HL-60 (cell line): ENCODE measurements at regions not wholly inside any gene's neighbourhood (a gene's known extent, or its start where the extent isn't known, plus 50 kb on each side); places are given as distances from the start of the nearest gene placed in this dataset.

Source experiments
- GABPA ChIP-seq: IDR thresholded peaks from 2 replicates; pipeline ENCODE4 v1.6.1; 2012; ENCODE audit warnings: low read depth
- POLR2AphosphoS5 ChIP-seq: IDR thresholded peaks from 2 replicates; pipeline ENCODE4 v1.6.1; 2012; ENCODE audit warnings: low read depth
- SPI1 ChIP-seq: IDR thresholded peaks from 2 replicates; pipeline ENCODE4 v1.6.1; 2012; ENCODE audit warnings: low read depth, mild to moderate bottlenecking, borderline replicate concordance
- TF ChIP-seq, protein P1 (sequence below): IDR thresholded peaks from one replicate; pipeline ENCODE4 v1.5.1; 2011; ENCODE audit warnings: low read length, control low read depth, inconsistent platforms; ENCODE audit not compliant: insufficient read depth
- TF ChIP-seq, protein P2 (sequence below): IDR thresholded peaks from 2 replicates; pipeline ENCODE4 v1.6.1; 2012; ENCODE audit warnings: low read depth; ENCODE audit not compliant: insufficient replicate concordance

DNA sequence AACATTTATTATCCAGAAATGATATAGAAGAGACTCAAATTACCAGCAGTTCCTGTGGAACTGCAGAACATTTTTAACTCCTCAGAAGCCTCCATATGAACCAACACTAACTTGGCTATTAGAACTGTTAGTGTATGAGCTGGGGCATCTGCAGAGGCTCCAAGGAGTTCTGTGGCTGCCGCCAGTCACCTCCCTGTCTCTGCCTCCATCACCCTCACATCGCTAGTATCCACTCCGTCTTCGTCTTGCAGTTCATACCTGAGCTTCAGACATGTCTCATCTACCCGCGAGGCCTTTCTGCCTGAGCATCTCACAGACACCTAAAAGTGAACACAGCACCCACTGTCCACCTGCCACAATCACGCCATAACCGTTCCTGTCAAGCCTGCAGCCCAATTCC lies 89.5 kb upstream of the CST7 start:
- TF ChIP-seq, protein P1, sequence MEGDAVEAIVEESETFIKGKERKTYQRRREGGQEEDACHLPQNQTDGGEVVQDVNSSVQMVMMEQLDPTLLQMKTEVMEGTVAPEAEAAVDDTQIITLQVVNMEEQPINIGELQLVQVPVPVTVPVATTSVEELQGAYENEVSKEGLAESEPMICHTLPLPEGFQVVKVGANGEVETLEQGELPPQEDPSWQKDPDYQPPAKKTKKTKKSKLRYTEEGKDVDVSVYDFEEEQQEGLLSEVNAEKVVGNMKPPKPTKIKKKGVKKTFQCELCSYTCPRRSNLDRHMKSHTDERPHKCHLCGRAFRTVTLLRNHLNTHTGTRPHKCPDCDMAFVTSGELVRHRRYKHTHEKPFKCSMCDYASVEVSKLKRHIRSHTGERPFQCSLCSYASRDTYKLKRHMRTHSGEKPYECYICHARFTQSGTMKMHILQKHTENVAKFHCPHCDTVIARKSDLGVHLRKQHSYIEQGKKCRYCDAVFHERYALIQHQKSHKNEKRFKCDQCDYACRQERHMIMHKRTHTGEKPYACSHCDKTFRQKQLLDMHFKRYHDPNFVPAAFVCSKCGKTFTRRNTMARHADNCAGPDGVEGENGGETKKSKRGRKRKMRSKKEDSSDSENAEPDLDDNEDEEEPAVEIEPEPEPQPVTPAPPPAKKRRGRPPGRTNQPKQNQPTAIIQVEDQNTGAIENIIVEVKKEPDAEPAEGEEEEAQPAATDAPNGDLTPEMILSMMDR, result no peak
- TF ChIP-seq, protein P2, sequence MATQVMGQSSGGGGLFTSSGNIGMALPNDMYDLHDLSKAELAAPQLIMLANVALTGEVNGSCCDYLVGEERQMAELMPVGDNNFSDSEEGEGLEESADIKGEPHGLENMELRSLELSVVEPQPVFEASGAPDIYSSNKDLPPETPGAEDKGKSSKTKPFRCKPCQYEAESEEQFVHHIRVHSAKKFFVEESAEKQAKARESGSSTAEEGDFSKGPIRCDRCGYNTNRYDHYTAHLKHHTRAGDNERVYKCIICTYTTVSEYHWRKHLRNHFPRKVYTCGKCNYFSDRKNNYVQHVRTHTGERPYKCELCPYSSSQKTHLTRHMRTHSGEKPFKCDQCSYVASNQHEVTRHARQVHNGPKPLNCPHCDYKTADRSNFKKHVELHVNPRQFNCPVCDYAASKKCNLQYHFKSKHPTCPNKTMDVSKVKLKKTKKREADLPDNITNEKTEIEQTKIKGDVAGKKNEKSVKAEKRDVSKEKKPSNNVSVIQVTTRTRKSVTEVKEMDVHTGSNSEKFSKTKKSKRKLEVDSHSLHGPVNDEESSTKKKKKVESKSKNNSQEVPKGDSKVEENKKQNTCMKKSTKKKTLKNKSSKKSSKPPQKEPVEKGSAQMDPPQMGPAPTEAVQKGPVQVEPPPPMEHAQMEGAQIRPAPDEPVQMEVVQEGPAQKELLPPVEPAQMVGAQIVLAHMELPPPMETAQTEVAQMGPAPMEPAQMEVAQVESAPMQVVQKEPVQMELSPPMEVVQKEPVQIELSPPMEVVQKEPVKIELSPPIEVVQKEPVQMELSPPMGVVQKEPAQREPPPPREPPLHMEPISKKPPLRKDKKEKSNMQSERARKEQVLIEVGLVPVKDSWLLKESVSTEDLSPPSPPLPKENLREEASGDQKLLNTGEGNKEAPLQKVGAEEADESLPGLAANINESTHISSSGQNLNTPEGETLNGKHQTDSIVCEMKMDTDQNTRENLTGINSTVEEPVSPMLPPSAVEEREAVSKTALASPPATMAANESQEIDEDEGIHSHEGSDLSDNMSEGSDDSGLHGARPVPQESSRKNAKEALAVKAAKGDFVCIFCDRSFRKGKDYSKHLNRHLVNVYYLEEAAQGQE, result no peak
- no peak for TF ChIP-seq GABPA
- no peak for TF ChIP-seq POLR2AphosphoS5
- no peak for TF ChIP-seq SPI1
